Transverse colon (tissue), 4 donors: ENCODE measurements at regions not wholly inside any gene's neighbourhood (a gene's known extent, or its start where the extent isn't known, plus 50 kb on each side); places are given as distances from the start of the nearest gene placed in this dataset.

ENCODE experiments used
- DNase-seq: peaks from one replicate; pipeline ENCODE4 v3.0.0-alpha.2; 2019
- H3K27ac ChIP-seq, 4 donors: fragments of 200-600 bp; sonication (generic); 2 replicates each; pipeline ENCODE4 v1.5.1; 2016 to 2018; ENCODE audit warnings: inconsistent platforms in 4 of 4
- H3K27me3 ChIP-seq: fragments of 200-600 bp; sonication (generic); 2 replicates; pipeline ENCODE4 v1.5.1; 2017; ENCODE audit warnings: inconsistent platforms
- H3K36me3 ChIP-seq, 4 donors: fragments of 200-600 bp; sonication (generic); 2 replicates each; pipeline ENCODE4 v1.5.1; 2017 to 2019; ENCODE audit warnings: inconsistent platforms in 4 of 4
- H3K4me1 ChIP-seq, 4 donors: fragments of 200-600 bp; sonication (generic); 2 replicates each; pipeline ENCODE4 v1.5.1; 2017 to 2020; ENCODE audit warnings: inconsistent platforms in 4 of 4
- H3K4me3 ChIP-seq, 4 donors: fragments of 200-600 bp; sonication (generic); 1 replicate in 1 of 4; 2 replicates in 3 of 4; pipeline versions ENCODE4 v1.5.1 to v1.6.1; 2017 to 2019; ENCODE audit warnings: inconsistent platforms in 4 of 4
- H3K9me3 ChIP-seq, 2 donors: fragments of 200-600 bp; sonication (generic); 2 replicates each; pipeline ENCODE4 v1.5.1; 2017 to 2019; ENCODE audit warnings: inconsistent platforms in 2 of 2
- EP300 ChIP-seq: sonication (generic); formaldehyde crosslinking; IDR thresholded peaks from one replicate; pipeline ENCODE4 v1.6.1; 2017; ENCODE audit warnings: antibody characterized with exemption, low read depth
- POLR2A ChIP-seq: fragments of 450-650 bp; IDR thresholded peaks from one replicate; pipeline ENCODE4 v1.6.1; 2016; ENCODE audit warnings: antibody characterized with exemption, mild to moderate bottlenecking, moderate library complexity
- POLR2AphosphoS5 ChIP-seq, 3 donors: sonication (generic); formaldehyde crosslinking; IDR thresholded peaks; one replicate each; pipeline ENCODE4 v1.6.1; 2016; ENCODE audit warnings: antibody characterized with exemption in 3 of 3
- WGBS, 2 donors: methylation state at CpG; one replicate each; pipeline ENCODE4 v1.1.5; 2018; ENCODE audit warnings: low coverage in 1 of 2; 5-methylcytosine and 5-hydroxymethylcytosine counted together
- in situ Hi-C, 4 donors: fragments of 200-750 bp; cut with MboI; loops; one replicate each; pipeline versions ENCODE4 v1.15.0 to v1.15.1; 2017; ENCODE audit warnings: low sequenced_read_pairs in 3 of 4, low pct_ligation_motif_present in 1 of 4, low pct_unique_long_range_greater_than_20kb in 1 of 4
- intact Hi-C: fragments of 100-400 bp; cut with DNase I; formaldehyde crosslinking; loops from one replicate; pipeline ENCODE4 v1.15.1; 2023; ENCODE audit warnings: low total_unique reads
- TF ChIP-seq, protein P1 (sequence below), 5 experiments: fragments of 200-600 bp in 3 of 5; fragments of 450-650 bp in 2 of 5; sonication (generic) in 3 of 5; IDR thresholded peaks; 1 replicate in 2 of 5; 2 replicates in 3 of 5; pipeline ENCODE4 v1.5.1; 2016 to 2017; ENCODE audit warnings: antibody characterized with exemption in 5 of 5, inconsistent platforms in 3 of 5, mild to moderate bottlenecking in 2 of 5, moderate library complexity in 1 of 5

DNA sequence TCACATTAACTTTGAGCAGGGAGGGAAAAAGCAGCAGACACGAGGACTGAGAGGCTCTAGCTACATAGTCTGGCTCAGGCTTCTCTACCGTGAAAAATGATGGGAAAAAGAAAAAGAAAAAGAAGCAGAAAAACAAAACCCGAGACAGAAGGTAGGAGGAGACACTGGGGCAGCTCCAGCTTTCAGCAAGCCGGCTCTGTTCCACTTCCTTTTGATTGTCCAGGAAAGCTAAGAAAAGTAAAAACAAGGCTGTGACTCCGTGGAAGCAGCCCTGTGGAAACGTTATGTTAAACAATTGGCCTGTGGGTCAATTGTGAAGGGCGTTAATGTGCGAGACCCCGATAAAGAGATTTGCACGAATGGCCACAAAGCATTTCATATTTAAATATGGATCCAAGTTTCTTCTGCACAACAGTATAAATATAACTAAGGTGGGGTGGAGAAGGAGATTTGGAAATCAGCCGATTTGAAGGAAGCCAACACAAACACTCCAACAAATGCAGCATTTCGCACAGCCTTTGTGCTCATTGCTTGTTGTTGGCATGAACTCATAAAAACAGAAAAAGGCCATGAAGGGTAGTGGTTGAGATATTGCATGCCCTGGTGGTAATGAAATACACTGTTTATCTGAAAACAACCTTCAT is 236.9 kb upstream of the JAG1 start:
- Histone ChIP-seq H3K27me3 (no peaks in the 10 kb centered on the region), H3K36me3 (no peaks in the 10 kb centered on the region), H3K27ac (no peak overlapping the region), H3K4me1 (peaks cover 0 to 5% (median 0%) of the 10 kb centered on the region in 4 donors), H3K4me3 (no peak overlapping the region), H3K9me3 (no peaks in the 10 kb centered on the region)
- in situ Hi-C loops (no loop called here), intact Hi-C loops (no loop called here)
- TF ChIP-seq, protein P1, sequence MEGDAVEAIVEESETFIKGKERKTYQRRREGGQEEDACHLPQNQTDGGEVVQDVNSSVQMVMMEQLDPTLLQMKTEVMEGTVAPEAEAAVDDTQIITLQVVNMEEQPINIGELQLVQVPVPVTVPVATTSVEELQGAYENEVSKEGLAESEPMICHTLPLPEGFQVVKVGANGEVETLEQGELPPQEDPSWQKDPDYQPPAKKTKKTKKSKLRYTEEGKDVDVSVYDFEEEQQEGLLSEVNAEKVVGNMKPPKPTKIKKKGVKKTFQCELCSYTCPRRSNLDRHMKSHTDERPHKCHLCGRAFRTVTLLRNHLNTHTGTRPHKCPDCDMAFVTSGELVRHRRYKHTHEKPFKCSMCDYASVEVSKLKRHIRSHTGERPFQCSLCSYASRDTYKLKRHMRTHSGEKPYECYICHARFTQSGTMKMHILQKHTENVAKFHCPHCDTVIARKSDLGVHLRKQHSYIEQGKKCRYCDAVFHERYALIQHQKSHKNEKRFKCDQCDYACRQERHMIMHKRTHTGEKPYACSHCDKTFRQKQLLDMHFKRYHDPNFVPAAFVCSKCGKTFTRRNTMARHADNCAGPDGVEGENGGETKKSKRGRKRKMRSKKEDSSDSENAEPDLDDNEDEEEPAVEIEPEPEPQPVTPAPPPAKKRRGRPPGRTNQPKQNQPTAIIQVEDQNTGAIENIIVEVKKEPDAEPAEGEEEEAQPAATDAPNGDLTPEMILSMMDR (IDR thresholded peaks at IDR 0.05), result no peak
- TF ChIP-seq EP300 (no peak), POLR2AphosphoS5 (IDR thresholded peaks at IDR 0.05) (no peak), POLR2A (no peak)
- WGBS, 2 donors, result 61 to 74% methylated on average over 11 to 12 of the region's 12 CpGs
- no peak for DNase-seq

DNA sequence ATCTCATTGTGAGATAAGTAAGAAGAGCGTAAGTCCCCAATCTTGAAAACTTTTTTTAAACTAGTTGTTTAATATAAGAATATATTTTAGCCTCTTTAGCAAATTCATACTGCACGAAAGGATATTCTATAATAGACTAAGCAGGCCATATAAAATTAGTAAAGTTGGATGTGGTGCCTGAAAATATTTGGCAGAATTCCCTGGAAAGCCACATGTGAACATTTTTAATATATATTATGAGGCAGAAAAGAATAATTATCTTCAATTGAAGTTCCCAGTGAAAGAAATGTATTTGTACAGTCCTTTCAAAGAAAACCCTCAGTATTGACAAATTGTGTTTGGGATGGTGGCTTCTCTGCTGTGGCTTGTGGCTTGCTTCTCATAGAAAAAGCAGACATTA is 237.5 kb upstream of the JAG1 start:
- intact Hi-C loops, result no loop called here
- no peak overlapping the region for H3K27ac ChIP-seq
- WGBS, 2 donors, result 87 to 90% methylated on average over 2 of the region's 2 CpGs

DNA sequence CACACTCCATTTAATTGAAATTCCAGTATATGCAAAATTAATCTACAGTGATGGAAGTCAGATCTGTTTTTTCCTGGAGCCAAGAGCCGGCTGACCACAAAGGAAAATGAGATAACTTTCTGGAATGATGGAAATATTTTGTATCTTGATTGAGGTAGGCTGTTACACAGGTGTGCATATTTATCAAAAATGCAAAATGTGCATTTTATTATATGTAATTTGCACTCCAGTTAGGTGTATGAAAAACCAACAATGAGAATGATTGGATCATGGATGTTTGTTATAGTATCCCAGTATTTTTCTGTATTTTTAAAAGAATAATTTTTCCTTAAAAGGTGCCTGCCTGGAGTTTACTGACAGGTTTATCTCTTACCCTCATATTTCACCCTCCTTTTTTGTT is 242.0 kb upstream of the JAG1 start:
- Histone ChIP-seq H3K27ac (no peak overlapping the region), H3K36me3 (no peaks in the 10 kb centered on the region), H3K9me3 (no peaks in the 10 kb centered on the region), H3K4me1 (no peaks in the 10 kb centered on the region), H3K4me3 (no peak overlapping the region), H3K27me3 (no peaks in the 10 kb centered on the region)
- TF ChIP-seq EP300 (no peak), POLR2A (no peak), POLR2AphosphoS5 (IDR thresholded peaks at IDR 0.05) (no peak)
- TF ChIP-seq, protein P1 (IDR thresholded peaks at IDR 0.05), result no peak
- in situ Hi-C loops, result no loop called here
- no peak for DNase-seq
- 45 to 93% methylated on average over 1 of the region's 1 CpG for WGBS, 2 donors
- intact Hi-C loops, result no loop called here

More for the DNA sequence above, 237.5 kb upstream of the JAG1 start:
- Histone ChIP-seq H3K9me3 (no peaks in the 10 kb centered on the region), H3K4me1 (peaks cover 0 to 2% (median 0%) of the 10 kb centered on the region in 4 donors), H3K27me3 (no peaks in the 10 kb centered on the region), H3K4me3 (no peak overlapping the region), H3K36me3 (no peaks in the 10 kb centered on the region)
- in situ Hi-C loops, result no loop called here
- no peak for TF ChIP-seq POLR2A
- TF ChIP-seq EP300, result no peak
- no peak for TF ChIP-seq POLR2AphosphoS5 (IDR thresholded peaks at IDR 0.05)
- TF ChIP-seq, protein P1 (IDR thresholded peaks at IDR 0.05), result no peak
- no peak for DNase-seq

DNA sequence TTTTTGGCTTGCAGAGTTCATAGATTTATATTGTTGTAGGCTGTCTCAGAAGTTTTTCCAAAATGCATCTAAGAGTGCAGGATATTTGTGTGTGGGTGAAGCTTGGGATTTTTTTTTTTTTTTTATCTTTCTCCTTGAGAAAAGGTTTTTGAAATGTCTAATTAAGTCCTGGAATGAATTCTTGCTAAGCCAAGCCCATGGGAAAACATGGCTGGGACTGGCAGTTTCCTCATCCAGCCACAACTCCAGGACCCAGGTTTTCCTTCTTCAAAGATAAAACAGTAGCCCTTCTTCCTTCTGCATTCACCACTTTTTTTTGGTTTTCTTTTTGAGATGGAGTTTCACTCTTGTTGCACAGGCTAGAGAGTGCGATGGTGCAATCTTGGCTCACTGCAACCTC is 242.5 kb upstream of the JAG1 start:
- no peaks in the 10 kb centered on the region for H3K27me3 ChIP-seq
- no peak overlapping the region for H3K27ac ChIP-seq
- H3K4me1 ChIP-seq, result no peaks in the 10 kb centered on the region
- no peak overlapping the region for H3K4me3 ChIP-seq
- intact Hi-C loops, result no loop called here
- no peak for DNase-seq
- in situ Hi-C loops, result no loop called here
- H3K36me3 ChIP-seq, result no peaks in the 10 kb centered on the region
- H3K9me3 ChIP-seq, result no peaks in the 10 kb centered on the region
- WGBS, 2 donors, result 100% methylated on average over 1 of the region's 1 CpG
- TF ChIP-seq, protein P1 (IDR thresholded peaks at IDR 0.05), result no peak
- TF ChIP-seq POLR2A (no peak), EP300 (no peak), POLR2AphosphoS5 (IDR thresholded peaks at IDR 0.05) (no peak)
